ENCODE measurements at regions not wholly inside any gene's neighbourhood (a gene's known extent, or its start where the extent isn't known, plus 50 kb on each side); places are given as distances from the start of the nearest gene placed in this dataset.
A peak's percentile ranks its signal among the peaks of the same experiment; 100 is the strongest.
"Not testable (repeated sequence)": the region's sequence is repeated elsewhere in the genome, so short reads cannot be mapped to it uniquely, and the experiment has no call there.

DNA sequence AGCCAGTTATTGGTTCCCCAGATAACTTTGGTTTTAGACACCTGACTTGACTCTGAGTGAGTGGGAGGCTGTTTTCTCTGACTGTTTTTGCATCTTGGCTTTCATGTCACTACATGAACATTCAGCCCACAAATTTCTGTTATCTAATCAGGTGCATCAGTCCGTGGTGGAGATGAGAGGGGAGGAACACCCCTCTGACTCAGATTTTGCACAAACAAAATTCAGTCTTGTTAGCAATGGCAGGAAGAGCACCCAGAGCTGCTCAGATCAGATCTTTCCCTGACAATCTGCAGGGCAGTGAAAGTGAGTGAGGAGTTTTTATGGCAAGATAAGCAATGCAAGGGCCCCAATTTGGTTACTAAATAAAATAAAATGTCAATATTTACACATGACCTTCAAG, 307.2 kb upstream of the NOTCH2NLA start:
- H3K4me3 ChIP-seq; DNase-seq (ENCODE audit: low read depth in 1 of 2, low spot score in 1 of 2); H3K27me3 ChIP-seq; H3K9me3 ChIP-seq (ENCODE audit: low read depth); H3K4me1 ChIP-seq (ENCODE audit: low read depth); H3K36me3 ChIP-seq; H3K27ac ChIP-seq: not testable (repeated sequence)

DNA sequence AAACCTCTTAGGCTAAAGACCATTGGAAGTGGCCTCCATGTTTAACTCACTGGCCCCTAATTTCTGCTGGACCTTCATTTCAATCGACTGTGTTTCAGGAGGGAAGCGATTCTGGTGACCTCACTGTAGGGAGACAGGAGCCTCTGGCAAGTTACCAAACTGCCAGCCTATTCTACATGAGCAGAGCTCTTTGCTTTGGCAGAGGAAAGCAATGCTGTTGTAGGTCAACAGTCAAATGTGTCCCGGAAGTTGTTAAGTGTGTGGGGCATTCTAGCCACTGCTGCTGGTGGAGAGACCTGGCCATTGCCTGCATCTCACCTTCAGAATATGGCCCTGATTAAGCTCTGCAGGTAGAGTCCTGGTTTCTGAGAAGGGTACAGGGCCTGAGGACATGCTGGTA, 306.8 kb upstream of the NOTCH2NLA start:
- DNase-seq (ENCODE audit: low read depth in 1 of 2, low spot score in 1 of 2); H3K4me1 ChIP-seq (ENCODE audit: low read depth); H3K27ac ChIP-seq; H3K36me3 ChIP-seq; H3K4me3 ChIP-seq; H3K9me3 ChIP-seq (ENCODE audit: low read depth); H3K27me3 ChIP-seq: not testable (repeated sequence)

DNA sequence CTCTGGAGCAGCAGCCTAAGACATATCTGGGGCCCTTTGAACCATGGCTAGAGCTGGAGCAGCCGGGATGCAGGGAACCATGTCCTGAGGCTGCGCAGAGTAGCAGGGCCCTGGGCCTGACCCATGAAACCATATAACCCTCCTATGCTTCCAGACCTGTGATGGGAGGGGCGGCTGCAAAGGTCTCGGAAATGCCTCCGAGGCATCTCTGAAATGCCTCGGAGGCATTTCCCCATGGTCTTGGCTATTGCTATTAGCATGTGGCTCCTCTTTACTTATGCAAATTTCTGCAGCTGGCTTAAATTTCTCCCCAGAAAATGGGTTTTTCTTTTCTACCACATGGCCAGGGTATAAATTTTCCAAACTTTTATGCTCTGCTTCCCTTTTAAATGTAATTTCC, 302.1 kb upstream of the NOTCH2NLA start:
- H3K27ac ChIP-seq; H3K9me3 ChIP-seq (ENCODE audit: low read depth): not testable (repeated sequence)

DNA sequence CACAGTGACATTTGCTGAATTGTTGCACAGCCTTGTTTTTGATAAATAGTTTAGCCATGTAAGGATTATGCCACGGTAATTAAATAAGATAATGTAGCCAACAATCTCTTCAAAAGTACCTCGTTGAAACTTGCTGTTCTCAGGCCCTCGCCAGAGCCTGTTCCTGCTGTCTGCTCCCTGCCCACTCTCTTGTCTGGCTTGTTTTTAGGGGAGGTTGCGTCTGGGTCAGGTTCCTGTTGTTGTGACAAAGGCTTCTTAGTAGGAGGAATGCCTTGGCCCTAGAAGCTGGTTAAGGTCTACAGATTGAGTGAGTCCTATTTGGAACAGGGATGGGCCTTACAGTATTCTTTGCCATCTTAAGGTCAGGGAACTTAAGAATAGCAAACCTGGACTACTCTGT, 294.0 kb upstream of the NOTCH2NLA start:
- not testable (repeated sequence) for H3K36me3 ChIP-seq; DNase-seq (ENCODE audit: low read depth in 1 of 2, low spot score in 1 of 2)

More for the DNA sequence above, 302.1 kb upstream of the NOTCH2NLA start:
- H3K27me3 ChIP-seq; DNase-seq (ENCODE audit: low read depth in 1 of 2, low spot score in 1 of 2); H3K36me3 ChIP-seq; H3K4me1 ChIP-seq (ENCODE audit: low read depth); H3K4me3 ChIP-seq: not testable (repeated sequence)

DNA sequence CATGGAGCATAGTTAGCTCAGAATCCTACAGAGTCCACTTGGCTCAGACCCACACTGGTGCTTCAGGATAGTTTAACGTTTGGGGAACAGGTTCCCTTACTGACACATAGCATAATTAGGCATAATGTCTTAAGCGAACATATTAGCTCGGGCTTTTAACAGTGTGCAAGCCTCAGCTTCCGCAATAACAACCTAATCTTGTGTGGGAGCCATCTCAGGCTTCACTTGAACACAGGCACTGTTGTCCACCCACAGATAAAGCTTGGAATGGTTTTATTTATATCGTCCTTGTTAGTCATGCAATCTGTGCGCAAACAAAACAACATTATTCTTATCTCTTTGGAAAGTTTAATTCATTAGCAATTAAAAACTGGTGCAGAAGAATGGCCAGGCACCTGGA, 293.5 kb upstream of the NOTCH2NLA start:
- H3K27me3 ChIP-seq; H3K4me1 ChIP-seq (ENCODE audit: low read depth); H3K4me3 ChIP-seq; DNase-seq (ENCODE audit: low read depth in 1 of 2, low spot score in 1 of 2); H3K27ac ChIP-seq; H3K36me3 ChIP-seq; H3K9me3 ChIP-seq (ENCODE audit: low read depth): not testable (repeated sequence)

More for the DNA sequence above, 294.0 kb upstream of the NOTCH2NLA start:
- H3K4me3 ChIP-seq; H3K4me1 ChIP-seq (ENCODE audit: low read depth); H3K27ac ChIP-seq; H3K9me3 ChIP-seq (ENCODE audit: low read depth); H3K27me3 ChIP-seq: not testable (repeated sequence)

DNA sequence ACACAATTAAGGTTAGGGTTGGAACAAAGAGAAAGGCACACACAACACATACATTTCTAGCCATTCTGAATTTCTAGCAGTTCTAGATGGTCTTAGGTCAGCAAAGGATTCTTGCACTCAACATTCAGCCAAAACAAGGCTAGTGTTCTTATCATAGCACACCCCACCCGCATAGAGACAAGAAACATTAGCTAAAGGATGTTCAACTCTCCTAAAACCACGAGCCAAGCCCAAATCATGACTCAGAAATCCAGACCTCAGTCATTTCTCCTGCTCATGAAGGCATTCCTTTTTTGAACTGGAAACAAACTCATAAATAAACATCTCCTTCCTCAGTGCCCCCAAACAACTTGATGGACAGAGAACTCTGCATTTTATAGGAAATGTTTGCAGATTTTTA, 293.0 kb upstream of the NOTCH2NLA start:
- not testable (repeated sequence) for H3K36me3 ChIP-seq; H3K4me1 ChIP-seq (ENCODE audit: low read depth); H3K27me3 ChIP-seq; H3K27ac ChIP-seq; H3K9me3 ChIP-seq (ENCODE audit: low read depth); DNase-seq (ENCODE audit: low read depth in 1 of 2, low spot score in 1 of 2); H3K4me3 ChIP-seq

DNA sequence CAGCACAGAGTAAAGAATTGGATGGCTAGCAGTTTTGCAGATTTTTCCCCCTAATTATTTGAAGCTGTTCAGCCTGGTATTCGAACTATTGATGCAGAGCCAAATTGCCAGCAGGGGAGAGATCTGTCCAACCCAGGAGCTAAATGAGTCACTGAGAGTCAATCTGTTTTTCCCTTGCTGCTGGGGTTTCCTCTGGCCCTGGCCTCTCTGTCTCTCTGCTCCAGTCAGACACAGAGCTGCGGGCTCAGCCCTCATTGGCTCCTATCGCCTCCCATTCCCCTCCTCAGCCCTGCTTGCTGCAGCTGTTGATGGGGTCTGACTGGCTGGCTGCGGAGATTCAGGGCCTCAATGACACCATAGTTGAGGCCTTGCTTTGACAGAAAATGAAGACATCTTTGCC, 284.9 kb upstream of the NOTCH2NLA start:
- not testable (repeated sequence) for H3K4me3 ChIP-seq; H3K27ac ChIP-seq; DNase-seq (ENCODE audit: low read depth in 1 of 2, low spot score in 1 of 2); H3K4me1 ChIP-seq (ENCODE audit: low read depth); H3K27me3 ChIP-seq; H3K36me3 ChIP-seq; H3K9me3 ChIP-seq (ENCODE audit: low read depth)

DNA sequence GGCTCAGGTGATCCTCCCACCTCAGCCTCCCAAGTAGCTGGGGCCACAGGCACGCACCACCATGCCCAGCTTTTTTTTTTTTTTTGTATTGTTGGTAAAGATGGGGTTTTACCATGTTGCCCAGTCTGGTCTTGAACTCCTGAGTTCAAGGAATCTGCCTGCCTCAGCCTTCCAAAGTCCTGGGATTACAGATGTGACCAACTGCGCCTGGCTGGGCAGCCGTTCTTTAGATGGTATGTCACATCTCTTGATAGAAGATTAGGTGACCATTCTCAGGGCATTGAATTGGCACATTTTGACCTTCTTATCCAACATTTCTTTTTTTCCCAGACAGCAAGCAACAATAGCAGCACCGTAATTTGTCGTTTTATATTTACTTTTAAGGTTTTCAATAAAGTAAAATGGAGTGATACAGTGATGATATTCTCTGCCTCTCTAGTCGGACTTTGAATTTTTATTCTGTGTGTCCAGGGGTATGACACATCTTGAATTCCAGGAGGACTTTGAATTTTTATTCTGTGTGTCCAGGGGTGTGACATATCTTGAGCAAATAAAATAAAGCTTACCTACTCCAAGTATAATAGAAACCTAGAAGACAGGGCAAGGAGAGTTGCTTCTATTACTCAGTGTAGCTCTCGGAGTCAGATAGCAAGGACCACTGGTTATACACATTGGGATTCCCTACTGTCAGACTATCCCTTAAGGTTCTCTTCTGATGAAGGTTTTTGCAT, 282.4 kb upstream of the NOTCH2NLA start:
- H3K4me1 ChIP-seq (ENCODE audit: low read depth); H3K27ac ChIP-seq; H3K4me3 ChIP-seq; DNase-seq (ENCODE audit: low read depth in 1 of 2, low spot score in 1 of 2); H3K27me3 ChIP-seq; H3K36me3 ChIP-seq; H3K9me3 ChIP-seq (ENCODE audit: low read depth): not testable (repeated sequence)

DNA sequence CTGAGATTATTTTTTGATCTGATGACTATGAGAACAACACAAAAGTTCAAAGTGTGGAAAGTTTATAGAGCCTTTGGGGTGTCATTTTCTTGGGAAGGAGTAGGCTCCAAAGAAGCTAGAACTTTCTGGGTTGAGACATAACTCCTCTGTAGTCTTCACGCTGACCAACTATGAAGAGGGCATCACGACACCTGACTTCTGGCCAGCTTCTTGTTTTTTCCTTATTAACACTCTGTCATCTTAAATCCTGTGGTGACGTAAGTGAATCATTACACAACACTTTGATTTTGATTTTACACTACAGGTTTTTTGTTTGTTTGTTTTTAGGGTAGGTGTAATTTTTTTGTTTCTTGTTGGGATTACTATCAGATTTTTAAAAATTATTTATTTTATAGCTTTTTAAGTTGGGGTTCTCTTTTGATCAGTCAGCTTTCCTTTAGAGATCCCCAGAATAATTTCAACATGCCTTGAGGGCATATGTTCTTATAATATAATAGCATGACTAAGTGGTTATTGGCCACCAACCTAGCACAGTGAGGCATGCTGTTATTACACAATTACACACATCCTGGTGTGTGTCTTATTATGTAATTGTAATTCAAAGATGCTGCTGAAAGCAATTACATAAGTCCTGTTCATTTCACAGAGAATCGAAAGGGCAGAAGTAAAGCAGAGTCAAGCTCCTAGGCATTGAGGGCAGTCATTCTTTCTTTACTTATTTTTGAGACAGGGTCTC, 281.6 kb upstream of the NOTCH2NLA start:
- H3K4me1 ChIP-seq (ENCODE audit: low read depth); H3K27me3 ChIP-seq; H3K36me3 ChIP-seq; H3K27ac ChIP-seq; DNase-seq (ENCODE audit: low read depth in 1 of 2, low spot score in 1 of 2); H3K9me3 ChIP-seq (ENCODE audit: low read depth); H3K4me3 ChIP-seq: not testable (repeated sequence)

DNA sequence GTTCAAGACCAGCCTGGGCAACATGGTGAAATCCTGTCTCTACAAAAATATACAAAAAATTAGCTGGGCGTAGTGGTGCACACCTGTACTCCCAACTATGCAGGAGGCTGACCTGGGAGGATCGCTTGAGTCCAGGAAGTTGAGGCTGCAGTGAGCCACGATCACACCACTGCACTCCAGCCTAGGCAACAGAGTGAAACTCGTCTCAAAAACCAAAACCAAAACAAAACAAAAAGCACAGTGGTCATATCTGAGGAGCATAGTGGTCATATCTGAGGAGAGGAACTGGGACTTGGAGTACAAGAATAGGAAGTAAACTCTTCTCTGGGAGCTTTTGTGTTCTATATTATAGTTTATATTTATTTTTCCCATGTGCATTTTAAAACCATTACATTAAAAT, 275.3 kb upstream of the NOTCH2NLA start:
- H3K4me1 ChIP-seq (ENCODE audit: low read depth); H3K27ac ChIP-seq; DNase-seq (ENCODE audit: low read depth in 1 of 2, low spot score in 1 of 2); H3K36me3 ChIP-seq; H3K27me3 ChIP-seq; H3K9me3 ChIP-seq (ENCODE audit: low read depth); H3K4me3 ChIP-seq: not testable (repeated sequence)

DNA sequence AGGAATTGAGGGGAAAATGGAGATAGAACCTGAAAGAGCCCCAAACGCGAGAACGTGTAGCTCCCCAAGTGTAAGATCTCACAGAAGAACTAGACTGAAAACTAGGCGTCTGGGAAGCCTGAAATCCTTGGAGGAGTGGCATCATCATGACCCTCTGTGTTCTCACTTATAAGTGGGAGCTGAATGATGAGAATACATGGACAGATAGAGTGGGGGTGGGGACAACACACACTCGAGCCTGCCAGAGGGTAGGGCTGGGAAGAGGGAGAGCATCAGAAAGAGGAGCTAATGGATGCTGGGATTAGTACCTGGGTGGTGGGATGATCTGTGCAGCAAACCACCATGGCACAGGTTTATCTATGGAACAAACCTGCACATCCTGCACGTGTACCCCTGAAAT, 258.7 kb upstream of the NOTCH2NLA start:
- not testable (repeated sequence) for H3K36me3 ChIP-seq; H3K9me3 ChIP-seq (ENCODE audit: low read depth); DNase-seq (ENCODE audit: low read depth in 1 of 2, low spot score in 1 of 2); H3K27ac ChIP-seq; H3K27me3 ChIP-seq; H3K4me3 ChIP-seq; H3K4me1 ChIP-seq (ENCODE audit: low read depth)

DNA sequence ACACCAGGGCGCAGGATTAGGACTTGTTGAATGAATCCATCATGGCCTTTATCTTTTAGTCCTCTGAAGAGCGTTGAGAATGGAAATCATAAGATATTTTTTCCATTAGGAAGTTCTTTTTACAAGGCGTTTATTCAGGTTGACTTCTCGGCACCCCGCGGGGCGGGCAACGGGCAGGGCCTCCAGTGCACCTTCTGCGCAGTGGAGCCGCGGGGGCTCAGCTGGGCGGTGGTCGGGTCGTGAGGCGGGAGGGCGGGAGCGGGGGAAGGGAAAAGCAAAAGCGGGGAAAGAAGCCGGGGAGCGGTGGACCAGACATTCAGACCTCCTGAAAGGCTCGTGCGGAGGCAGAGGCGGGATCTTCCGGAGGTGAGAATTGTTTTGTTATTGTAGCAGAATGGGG, 258.3 kb upstream of the NOTCH2NLA start:
- not testable (repeated sequence) for DNase-seq (ENCODE audit: low read depth in 1 of 2, low spot score in 1 of 2); H3K4me3 ChIP-seq

DNA sequence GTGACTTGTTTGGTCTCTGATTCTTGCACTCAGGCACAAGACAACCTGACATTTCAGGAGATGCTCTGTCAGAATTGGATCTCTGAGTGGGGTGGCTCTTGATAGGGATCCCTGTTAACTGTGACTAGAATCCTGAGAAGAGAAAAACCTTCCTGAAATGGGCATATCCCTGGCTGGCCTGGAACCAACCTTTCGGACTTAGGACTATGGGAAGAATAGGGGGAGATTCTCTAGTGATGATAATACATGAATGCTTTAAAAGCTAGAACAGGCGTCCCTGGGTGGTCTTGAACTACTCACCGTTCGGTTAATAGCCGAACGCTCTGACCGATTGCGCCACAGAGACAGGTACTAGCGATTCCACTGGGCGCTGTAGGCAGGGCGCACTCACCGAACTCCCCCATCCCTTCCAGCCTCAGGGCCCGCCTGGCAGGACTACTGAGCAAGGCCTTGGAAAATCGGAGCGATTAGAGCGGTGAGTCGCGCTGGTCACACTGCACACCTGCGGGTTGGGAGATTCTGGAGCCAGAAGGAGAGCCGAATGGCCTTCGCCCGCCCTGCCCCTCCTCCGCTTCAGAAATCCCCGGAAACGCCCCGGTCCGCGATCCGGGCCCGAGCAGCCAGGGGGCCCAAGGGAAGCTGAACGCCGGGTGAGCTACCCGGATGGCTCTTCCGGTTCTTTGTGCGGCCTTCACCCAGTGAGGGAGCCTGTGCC, 257.6 kb upstream of the NOTCH2NLA start:
- H3K27me3 ChIP-seq; H3K36me3 ChIP-seq; H3K4me1 ChIP-seq (ENCODE audit: low read depth); H3K9me3 ChIP-seq (ENCODE audit: low read depth); H3K4me3 ChIP-seq; H3K27ac ChIP-seq: not testable (repeated sequence)
- peak in 1 of 2 donors; percentile 42 for DNase-seq (ENCODE audit: low read depth in 1 of 2, low spot score in 1 of 2)

More for the DNA sequence above, 258.3 kb upstream of the NOTCH2NLA start:
- H3K27me3 ChIP-seq; H3K4me1 ChIP-seq (ENCODE audit: low read depth); H3K27ac ChIP-seq; H3K36me3 ChIP-seq; H3K9me3 ChIP-seq (ENCODE audit: low read depth): not testable (repeated sequence)

DNA sequence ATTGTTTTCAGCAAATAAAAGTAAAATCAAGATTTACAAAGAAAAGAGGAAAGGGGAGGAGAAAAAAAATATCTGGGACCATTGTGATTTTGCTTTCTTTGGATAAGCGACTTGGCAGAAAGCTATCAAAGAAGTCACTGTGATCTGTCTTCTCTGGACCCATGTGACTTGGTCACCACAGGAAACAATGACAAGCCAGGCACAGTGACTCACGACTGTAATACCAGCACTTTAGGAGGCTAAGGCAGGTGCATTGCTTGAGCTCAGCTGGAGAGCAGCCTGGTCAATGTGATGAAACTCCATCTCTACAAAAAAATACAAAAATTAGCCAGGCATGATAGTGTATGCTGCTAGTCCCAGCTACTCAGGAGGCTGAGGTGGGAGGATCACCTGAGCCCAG, 255.4 kb upstream of the NOTCH2NLA start:
- not testable (repeated sequence) for H3K36me3 ChIP-seq; DNase-seq (ENCODE audit: low read depth in 1 of 2, low spot score in 1 of 2); H3K4me1 ChIP-seq (ENCODE audit: low read depth)

More for the DNA sequence above, 255.4 kb upstream of the NOTCH2NLA start:
- H3K27me3 ChIP-seq; H3K27ac ChIP-seq; H3K9me3 ChIP-seq (ENCODE audit: low read depth); H3K4me3 ChIP-seq: not testable (repeated sequence)

All from cardiac muscle cell (in vitro differentiated cells and primary cell).